GM06990 (cell line): ENCODE measurements at regions not wholly inside any gene's neighbourhood (a gene's known extent, or its start where the extent isn't known, plus 50 kb on each side); places are given as distances from the start of the nearest gene placed in this dataset.

Source experiments
- DNase-seq: peaks from one replicate; pipeline ENCODE4 v3.0.0-alpha.2; 2011; ENCODE audit not compliant: insufficient read length; ENCODE audit errors: extremely low read depth
- H3K27me3 ChIP-seq: replicated peaks from 2 replicates; pipeline ENCODE4 v1.6.0; 2011; ENCODE audit warnings: low read length; ENCODE audit not compliant: control insufficient read depth, insufficient read depth
- H3K36me3 ChIP-seq: 2 replicates; pipeline ENCODE4 v1.5.1; 2011; ENCODE audit warnings: low read length; ENCODE audit not compliant: control insufficient read depth, insufficient read depth
- H3K4me3 ChIP-seq: replicated peaks from 2 replicates; pipeline ENCODE4 v1.5.1; 2011; ENCODE audit warnings: low read depth, mild to moderate bottlenecking, control low read depth, low read length
- CTCF ChIP-seq: IDR thresholded peaks from 2 replicates; pipeline ENCODE4 v1.5.1; 2011; ENCODE audit warnings: low read length, control low read depth, mild to moderate bottlenecking, inconsistent platforms; ENCODE audit not compliant: insufficient read depth, poor library complexity, severe bottlenecking

- H3K4me3 ChIP-seq, result no peak overlapping the region
- TF ChIP-seq CTCF, result no peak
- H3K27me3 ChIP-seq, result no peaks in the 10 kb centered on the region
- no peaks in the 10 kb centered on the region for H3K36me3 ChIP-seq
- no peak for DNase-seq
Measured at GRCh38 chr2:66866331-66867062, 431.6 kb downstream of the MEIS1 start.

- no peaks in the 10 kb centered on the region for H3K36me3 ChIP-seq
- no peak overlapping the region for H3K4me3 ChIP-seq
- no peak for DNase-seq
- TF ChIP-seq CTCF, result no peak
- H3K27me3 ChIP-seq, result no peaks in the 10 kb centered on the region
Measured at GRCh38 chr2:66867063-66867441, 432.1 kb downstream of the MEIS1 start.

GRCh38 chr2:66869076-66869475 is 434.2 kb downstream of the MEIS1 start:
- TF ChIP-seq CTCF, result no peak

GRCh38 chr2:66872081-66872985 is 437.4 kb downstream of the MEIS1 start:
- DNase-seq, result no peak
- Histone ChIP-seq H3K36me3 (no peaks in the 10 kb centered on the region), H3K4me3 (no peak overlapping the region), H3K27me3 (no peaks in the 10 kb centered on the region)
- no peak for TF ChIP-seq CTCF

More at GRCh38 chr2:66869076-66869475, 434.2 kb downstream of the MEIS1 start:
- DNase-seq, result no peak
- Histone ChIP-seq H3K27me3 (no peaks in the 10 kb centered on the region), H3K4me3 (no peak overlapping the region), H3K36me3 (no peaks in the 10 kb centered on the region)

- H3K4me3 ChIP-seq, result no peak overlapping the region
- no peak for TF ChIP-seq CTCF
- H3K27me3 ChIP-seq, result no peaks in the 10 kb centered on the region
- DNase-seq, result no peak
- H3K36me3 ChIP-seq, result no peaks in the 10 kb centered on the region
Measured at GRCh38 chr2:66872986-66873754, 438.2 kb downstream of the MEIS1 start.
